ENCODE measurements at regions not wholly inside any gene's neighbourhood (a gene's known extent, or its start where the extent isn't known, plus 50 kb on each side); places are given as distances from the start of the nearest gene placed in this dataset.

DNA sequence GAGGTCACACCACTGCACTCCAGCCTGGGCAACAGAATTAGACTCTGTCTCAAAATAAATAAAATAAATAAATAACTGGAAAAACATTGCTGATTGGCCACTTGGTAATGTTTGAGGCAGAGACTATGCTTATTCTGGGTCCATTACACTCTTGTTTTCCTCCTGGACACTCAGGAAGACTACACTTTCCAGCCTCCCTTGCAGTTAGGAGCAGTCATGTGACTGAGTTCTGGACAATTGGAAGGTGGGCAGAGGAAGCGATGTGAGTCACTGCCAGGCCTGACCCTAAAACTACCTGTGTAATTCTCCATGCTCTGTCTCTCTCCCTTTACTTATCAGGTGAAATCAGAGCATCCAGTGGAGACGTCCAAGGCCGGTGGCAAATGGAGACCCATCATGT lies 74.4 kb downstream of the VCPKMT start:
- no peaks in the 10 kb centered on the region for H3K79me2 ChIP-seq (ENCODE audit: insufficient read depth, low read length)
- CTCF ChIA-PET, result no interaction called here
- H3K36me3 ChIP-seq (ENCODE audit: control insufficient read depth in 1 of 2, insufficient read depth in 2 of 2, low read length in 2 of 2), result 0 out of 4 replicates have a peak, but pooled peaks cover 0 to 4% of the 10 kb centered on the region in 2 experiments
- no peak overlapping the region for H3K27ac ChIP-seq (ENCODE audit: low read depth, low read length)
- intact Hi-C loops (cut with micrococcal nuclease), result no loop called here
- ATAC-seq (no peak), DNase-seq (ENCODE audit: low read depth, low spot score) (no peak)
- H3K4me1 ChIP-seq (ENCODE audit: control insufficient read depth in 1 of 2, insufficient read depth in 2 of 2, low read length in 2 of 2), result peaks cover 23 to 60% of the 10 kb centered on the region in 2 experiments
- POLR2A ChIA-PET, result interaction anchor here (0.9 kb wide), 1 partner anchor 150 kb away, joined by 3 read pairs; no protein-coding TSS in a partner anchor
- TF ChIP-seq, protein P1, sequence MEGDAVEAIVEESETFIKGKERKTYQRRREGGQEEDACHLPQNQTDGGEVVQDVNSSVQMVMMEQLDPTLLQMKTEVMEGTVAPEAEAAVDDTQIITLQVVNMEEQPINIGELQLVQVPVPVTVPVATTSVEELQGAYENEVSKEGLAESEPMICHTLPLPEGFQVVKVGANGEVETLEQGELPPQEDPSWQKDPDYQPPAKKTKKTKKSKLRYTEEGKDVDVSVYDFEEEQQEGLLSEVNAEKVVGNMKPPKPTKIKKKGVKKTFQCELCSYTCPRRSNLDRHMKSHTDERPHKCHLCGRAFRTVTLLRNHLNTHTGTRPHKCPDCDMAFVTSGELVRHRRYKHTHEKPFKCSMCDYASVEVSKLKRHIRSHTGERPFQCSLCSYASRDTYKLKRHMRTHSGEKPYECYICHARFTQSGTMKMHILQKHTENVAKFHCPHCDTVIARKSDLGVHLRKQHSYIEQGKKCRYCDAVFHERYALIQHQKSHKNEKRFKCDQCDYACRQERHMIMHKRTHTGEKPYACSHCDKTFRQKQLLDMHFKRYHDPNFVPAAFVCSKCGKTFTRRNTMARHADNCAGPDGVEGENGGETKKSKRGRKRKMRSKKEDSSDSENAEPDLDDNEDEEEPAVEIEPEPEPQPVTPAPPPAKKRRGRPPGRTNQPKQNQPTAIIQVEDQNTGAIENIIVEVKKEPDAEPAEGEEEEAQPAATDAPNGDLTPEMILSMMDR (IDR thresholded peaks at IDR 0.05 in 2 of 3, conservative IDR thresholded peaks at IDR 0.05 in 1 of 3; ENCODE audit: borderline replicate concordance in 1 of 3, insufficient read depth in 1 of 3, low read depth in 2 of 3, low read length in 2 of 3), result no peak
- no peak for TF ChIP-seq RAD21 (IDR thresholded peaks at IDR 0.05; ENCODE audit: low read depth)
- no peak for TF ChIP-seq ELF1 (IDR thresholded peaks at IDR 0.05; ENCODE audit: borderline replicate concordance, low read depth)
- no peak for TF ChIP-seq CEBPB (IDR thresholded peaks at IDR 0.05; ENCODE audit: low read depth)
- H2AFZ ChIP-seq (ENCODE audit: low read depth, low read length, poor library complexity, severe bottlenecking), result no peak overlapping the region
- H3K9me2 ChIP-seq (ENCODE audit: insufficient read depth), result no peaks in the 10 kb centered on the region
- H3K27me3 ChIP-seq (ENCODE audit: insufficient read depth, low read length), result no peaks in the 10 kb centered on the region
- no peaks in the 10 kb centered on the region; a peak in 1 of 4 replicates for H3K9me3 ChIP-seq (ENCODE audit: control insufficient read depth in 1 of 2, insufficient read depth in 1 of 2, low read depth in 1 of 2, low read length in 2 of 2)
- RAD21 ChIA-PET (ENCODE audit: low non-redundant PET in 1 of 2, low total read pairs in 2 of 2, uncharacterized antibody in 2 of 2, unreplicated experiment in 2 of 2), result no interaction called here
- no peak overlapping the region for H3K4me3 ChIP-seq (replicated peaks in 1 of 2; ENCODE audit: low read depth in 1 of 2, low read length in 2 of 2)
- H4K20me1 ChIP-seq (ENCODE audit: insufficient read depth), result no peaks in the 10 kb centered on the region
- no TSS peak for BruUV-seq (replicated peaks)
- H3K4me2 ChIP-seq (ENCODE audit: low read length), result no peak overlapping the region
- H3K9ac ChIP-seq (ENCODE audit: low read length), result no peak overlapping the region

DNA sequence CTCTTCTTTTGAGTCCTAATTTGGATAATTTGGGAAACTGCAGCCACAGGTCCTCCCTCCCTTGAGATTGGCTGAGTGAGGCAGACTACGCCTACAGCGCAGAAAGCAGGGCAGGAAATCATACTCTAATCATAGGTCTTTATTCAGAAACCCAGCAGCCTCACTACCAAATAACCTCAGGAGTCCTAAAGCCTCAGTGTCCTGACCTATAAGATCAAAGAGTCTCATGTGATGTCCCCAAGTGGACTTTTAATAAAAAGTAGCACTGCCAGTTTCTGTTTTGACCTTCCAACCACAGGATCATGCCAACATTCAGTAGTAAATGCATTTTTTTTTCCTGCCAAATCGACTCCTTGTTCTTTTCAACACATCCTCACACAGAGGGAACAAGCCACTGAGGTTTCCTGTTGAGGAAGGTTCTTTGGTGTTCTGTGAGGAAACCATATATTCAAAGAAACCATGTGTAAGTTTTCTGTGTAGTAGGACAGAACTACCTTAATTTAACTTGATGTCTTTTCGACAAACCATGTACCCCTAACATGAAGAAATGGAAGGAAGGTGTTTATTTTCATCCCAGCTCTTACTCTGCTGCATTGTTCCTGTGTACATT lies 72.2 kb downstream of the VCPKMT start:
- no peak overlapping the region for H3K4me2 ChIP-seq (ENCODE audit: low read length)

More for the DNA sequence above, 72.2 kb downstream of the VCPKMT start:
- Histone ChIP-seq H3K27me3 (ENCODE audit: insufficient read depth, low read length) (no peaks in the 10 kb centered on the region), H3K9me3 (ENCODE audit: control insufficient read depth in 1 of 2, insufficient read depth in 1 of 2, low read depth in 1 of 2, low read length in 2 of 2) (no peaks in the 10 kb centered on the region; a peak in 1 of 4 replicates), H3K4me3 (replicated peaks in 1 of 2; ENCODE audit: low read depth in 1 of 2, low read length in 2 of 2) (no peak overlapping the region), H3K4me1 (ENCODE audit: control insufficient read depth in 1 of 2, insufficient read depth in 2 of 2, low read length in 2 of 2) (peaks cover 21 to 51% of the 10 kb centered on the region in 2 experiments), H3K27ac (ENCODE audit: low read depth, low read length) (no peak overlapping the region), H3K36me3 (ENCODE audit: control insufficient read depth in 1 of 2, insufficient read depth in 2 of 2, low read length in 2 of 2) (0 out of 4 replicates have a peak, but pooled peaks cover 0 to 4% of the 10 kb centered on the region in 2 experiments), H3K79me2 (ENCODE audit: insufficient read depth, low read length) (no peaks in the 10 kb centered on the region), H4K20me1 (ENCODE audit: insufficient read depth) (no peaks in the 10 kb centered on the region), H2AFZ (ENCODE audit: low read depth, low read length, poor library complexity, severe bottlenecking) (peak overlapping the region; percentile 15), H3K9ac (ENCODE audit: low read length) (no peak overlapping the region), H3K9me2 (ENCODE audit: insufficient read depth) (no peaks in the 10 kb centered on the region)
- ChIA-PET RAD21 (ENCODE audit: low non-redundant PET in 1 of 2, low total read pairs in 2 of 2, uncharacterized antibody in 2 of 2, unreplicated experiment in 2 of 2) (no interaction called here), POLR2A (no interaction called here), CTCF (no interaction called here)
- no TSS peak for BruUV-seq (replicated peaks)
- ATAC-seq (no peak), DNase-seq (ENCODE audit: low read depth, low spot score) (no peak)
- intact Hi-C loops (cut with micrococcal nuclease), result no loop called here
- TF ChIP-seq FOSL1 (IDR thresholded peaks at IDR 0.05; ENCODE audit: low read depth), result no peak
- TF ChIP-seq, protein P1 (IDR thresholded peaks at IDR 0.05 in 2 of 3, conservative IDR thresholded peaks at IDR 0.05 in 1 of 3; ENCODE audit: borderline replicate concordance in 1 of 3, insufficient read depth in 1 of 3, low read depth in 2 of 3, low read length in 2 of 3), result no peak
- TF ChIP-seq SIN3A (IDR thresholded peaks at IDR 0.05; ENCODE audit: low read depth), result no peak
- no peak for TF ChIP-seq CEBPB (IDR thresholded peaks at IDR 0.05; ENCODE audit: low read depth)
- no peak for TF ChIP-seq POLR2AphosphoS5 (IDR thresholded peaks at IDR 0.05; ENCODE audit: low read depth, low read length)
- TF ChIP-seq YY1 (IDR thresholded peaks at IDR 0.05; ENCODE audit: extremely low read depth, insufficient replicate concordance, low read depth, low read length), result no peak
- TF ChIP-seq ZFX (IDR thresholded peaks at IDR 0.05), result no peak
- no peak for TF ChIP-seq POLR2A (IDR thresholded peaks at IDR 0.05; ENCODE audit: borderline replicate concordance, extremely low read depth, insufficient read depth, insufficient read length)
- TF ChIP-seq SP1 (IDR thresholded peaks at IDR 0.05; ENCODE audit: low read depth), result no peak
- no peak for TF ChIP-seq EGR1 (IDR thresholded peaks at IDR 0.05; ENCODE audit: low read depth)
- no peak for TF ChIP-seq ELF1 (IDR thresholded peaks at IDR 0.05; ENCODE audit: borderline replicate concordance, low read depth)
